COR-L47 (cell line): ENCODE measurements at regions not wholly inside any gene's neighbourhood (a gene's known extent, or its start where the extent isn't known, plus 50 kb on each side); places are given as distances from the start of the nearest gene placed in this dataset.

Source experiments
- DNase-seq: peaks from one replicate; lab custom pipeline; 2025; lab: John Stamatoyannopoulos, UW

- no peak for DNase-seq
Measured at GRCh38 chr1:238119060-238119459, 228.3 kb upstream of the ZP4 start.

- DNase-seq, result no peak
Measured at GRCh38 chr1:238115852-238116251, 225.1 kb upstream of the ZP4 start.

- DNase-seq, result no peak
Measured at GRCh38 chr1:238112952-238113621, 222.4 kb upstream of the ZP4 start.

- DNase-seq, result no peak
Measured at GRCh38 chr1:238111516-238111915, 220.8 kb upstream of the ZP4 start.

DNA sequence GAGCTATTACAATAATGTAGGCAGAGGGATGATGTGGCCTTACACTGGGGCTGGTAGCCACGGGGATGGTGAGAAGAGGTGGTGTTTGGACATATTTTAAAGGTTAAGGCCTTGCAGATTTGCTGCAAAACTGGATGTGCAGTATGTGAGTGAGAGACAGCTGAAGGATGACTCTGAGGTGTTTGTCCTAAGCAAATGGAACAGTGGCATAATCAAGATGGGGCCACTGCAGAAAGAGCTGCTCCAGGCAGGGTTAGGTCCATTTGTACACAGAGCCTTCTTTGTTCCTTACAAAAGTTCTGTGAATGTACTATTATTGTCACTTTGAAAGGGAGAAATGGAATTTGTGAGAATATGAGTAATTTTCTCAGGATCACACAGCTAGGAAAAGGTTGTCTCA lies 220.4 kb upstream of the ZP4 start:
- no peak for DNase-seq

DNA sequence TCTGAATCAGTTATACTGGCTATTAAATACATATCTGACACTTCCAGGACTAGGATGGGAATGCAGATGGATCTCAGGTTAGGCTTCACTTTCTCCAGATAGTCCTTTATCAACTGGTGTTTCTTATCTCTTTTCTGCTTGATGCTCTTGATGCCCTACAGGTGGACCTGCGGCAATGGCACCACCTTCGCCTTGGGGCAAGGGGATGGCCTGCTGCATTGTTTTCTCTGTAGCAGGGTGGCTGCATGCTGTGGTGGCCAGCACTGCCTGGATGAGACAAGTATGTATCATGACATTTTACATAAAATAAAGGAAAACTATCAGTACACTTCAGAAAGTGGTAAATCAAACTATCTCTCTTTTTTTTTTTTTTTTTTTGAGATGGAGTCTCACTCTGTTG lies 217.7 kb upstream of the ZP4 start:
- no peak for DNase-seq

- no peak for DNase-seq
Measured at GRCh38 chr1:238107322-238107721, 216.6 kb upstream of the ZP4 start.

DNA sequence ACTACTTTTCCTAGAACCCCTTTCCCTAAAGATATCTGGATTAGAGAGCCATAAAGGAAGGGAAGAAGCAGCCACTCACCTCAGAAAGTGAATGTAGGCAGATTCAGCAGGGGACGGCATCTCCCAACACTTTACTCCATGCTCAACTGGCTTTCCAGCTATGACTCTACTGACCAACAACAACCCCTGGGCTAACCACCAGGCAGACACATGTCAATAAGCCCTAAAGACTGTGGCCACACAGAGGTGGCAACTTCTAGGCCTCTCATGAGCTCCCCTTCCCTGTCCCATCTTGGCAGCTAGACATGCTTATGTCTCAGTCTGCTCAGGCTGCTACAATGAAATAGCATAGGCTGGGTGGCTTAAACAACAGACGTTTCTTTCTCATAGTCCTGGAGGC lies 214.0 kb upstream of the ZP4 start:
- no peak for DNase-seq

GRCh38 chr1:238101923-238102322 lies 211.2 kb upstream of the ZP4 start:
- DNase-seq, result no peak

- DNase-seq, result no peak
Measured at GRCh38 chr1:238099871-238100270, 209.1 kb upstream of the ZP4 start.

- no peak for DNase-seq
Measured at GRCh38 chr1:238089615-238090014, 198.9 kb upstream of the ZP4 start.

- peak; percentile 29 for DNase-seq
Measured at GRCh38 chr1:238088560-238089290, 198.0 kb upstream of the ZP4 start.

GRCh38 chr1:238073991-238074390 lies 183.3 kb upstream of the ZP4 start:
- DNase-seq, result no peak

DNA sequence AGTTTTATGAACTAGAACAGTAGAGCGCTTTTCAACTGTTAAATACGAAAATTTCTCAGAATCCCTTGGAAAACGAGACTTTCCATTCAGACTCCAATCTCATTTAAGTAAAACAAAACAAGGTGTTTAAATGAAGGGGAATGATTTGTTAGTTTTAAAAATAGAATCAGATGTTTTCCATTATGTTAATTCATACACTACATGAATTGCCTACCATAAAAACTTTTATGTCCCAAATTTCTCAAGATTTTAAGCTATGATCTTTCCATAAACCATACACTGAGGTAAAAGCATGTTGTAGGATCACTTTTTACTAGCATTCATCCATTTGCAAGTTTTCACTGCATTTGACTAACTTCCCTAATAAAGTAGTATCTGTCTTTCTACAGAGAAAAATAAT lies 180.3 kb upstream of the ZP4 start:
- DNase-seq, result no peak

GRCh38 chr1:238063454-238063853 lies 172.7 kb upstream of the ZP4 start:
- no peak for DNase-seq

DNA sequence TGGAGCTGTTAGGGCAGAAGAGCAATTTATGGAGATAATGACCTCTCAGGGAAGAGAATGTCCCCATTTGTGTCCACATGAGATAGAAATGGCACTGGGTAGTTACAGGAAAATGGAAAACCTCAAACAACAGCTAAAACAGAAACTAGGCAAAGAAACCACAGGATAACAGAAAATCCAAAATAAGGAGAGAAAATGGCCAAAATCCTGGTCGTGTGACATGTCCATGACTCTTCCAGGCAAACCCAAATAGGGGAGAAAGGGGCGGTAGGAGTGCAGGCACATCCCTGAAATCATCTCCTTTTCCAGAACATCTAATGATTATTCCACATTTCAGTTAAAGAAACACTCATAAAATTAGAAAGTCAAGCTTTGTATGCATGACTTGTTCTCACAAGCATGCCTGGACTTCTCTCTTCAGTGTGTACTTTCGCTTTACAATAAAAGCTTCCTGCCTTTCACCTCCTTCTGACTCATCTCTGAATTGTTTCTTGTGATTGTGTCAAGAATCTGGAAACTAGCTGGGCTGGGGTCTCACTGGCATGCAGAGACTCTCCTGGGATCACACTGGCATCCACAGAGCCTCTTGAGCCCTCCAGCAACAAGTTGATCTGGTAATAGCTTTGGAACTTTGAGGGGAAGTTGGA lies 171.4 kb upstream of the ZP4 start:
- no peak for DNase-seq

GRCh38 chr1:238060061-238060460 lies 169.3 kb upstream of the ZP4 start:
- DNase-seq, result no peak

DNA sequence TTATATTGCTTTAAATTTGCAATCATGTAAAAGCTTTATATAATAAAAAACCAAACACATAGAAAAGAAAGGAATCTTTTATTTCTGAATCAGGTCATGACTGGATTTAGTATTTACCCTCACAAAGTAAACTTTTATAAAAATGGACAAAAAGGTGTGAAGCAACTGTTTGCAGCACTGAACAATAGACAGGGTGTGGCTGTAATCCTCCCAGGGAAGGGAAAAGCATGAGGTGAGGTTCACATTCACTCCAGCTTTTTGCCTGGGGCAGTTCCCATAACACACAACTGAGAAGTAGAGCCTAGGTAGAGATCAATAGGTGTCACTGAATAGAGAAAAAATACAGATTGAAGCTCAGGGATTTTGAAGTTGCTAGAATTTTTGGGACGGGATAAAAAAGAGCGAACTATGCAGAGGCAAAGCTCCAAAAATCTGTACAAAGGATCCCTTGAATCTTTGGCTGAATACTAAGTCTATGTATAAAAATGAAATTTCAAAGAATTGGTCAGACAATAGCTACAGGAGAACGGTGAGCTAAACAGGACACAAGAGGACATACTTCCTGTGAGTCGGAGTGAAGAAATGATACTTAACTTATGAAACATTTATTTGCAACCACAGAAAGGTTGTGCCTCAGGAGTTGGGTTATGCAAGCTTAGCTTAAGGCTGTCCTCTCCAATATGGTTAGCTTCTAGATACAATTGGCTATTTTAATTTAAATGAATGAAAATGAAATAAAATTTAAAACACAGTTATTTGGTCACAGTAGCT lies 162.0 kb upstream of the ZP4 start:
- no peak for DNase-seq

GRCh38 chr1:238029126-238029525 lies 138.4 kb upstream of the ZP4 start:
- DNase-seq, result no peak

- no peak for DNase-seq
Measured at GRCh38 chr1:238027366-238027765, 136.6 kb upstream of the ZP4 start.

- no peak for DNase-seq
Measured at GRCh38 chr1:238023137-238023536, 132.4 kb upstream of the ZP4 start.

GRCh38 chr1:238018214-238018613 lies 127.5 kb upstream of the ZP4 start:
- DNase-seq, result no peak

DNA sequence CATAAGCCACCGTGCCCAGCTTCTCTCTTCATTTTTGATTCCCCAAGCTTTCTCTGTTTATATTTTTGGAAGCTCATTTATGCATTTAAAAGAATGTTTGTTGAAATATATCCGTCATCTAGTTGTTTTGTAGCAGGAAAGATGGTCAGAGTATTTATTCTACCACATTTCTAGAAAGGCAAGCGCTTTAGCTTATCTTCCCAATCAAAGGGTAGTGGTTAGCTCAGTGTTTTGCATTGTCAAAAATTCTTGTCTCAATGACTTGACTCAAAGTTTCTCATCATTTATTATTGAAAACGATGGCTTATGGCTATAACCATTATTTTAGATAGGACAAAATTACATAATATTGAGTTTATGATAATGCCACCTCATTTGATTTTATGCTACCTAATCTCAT lies 116.1 kb upstream of the ZP4 start:
- DNase-seq, result no peak
